ENCODE measurements at regions not wholly inside any gene's neighbourhood (a gene's known extent, or its start where the extent isn't known, plus 50 kb on each side); places are given as distances from the start of the nearest gene placed in this dataset.
"Not testable (repeated sequence)": the region's sequence is repeated elsewhere in the genome, so short reads cannot be mapped to it uniquely, and the experiment has no call there.

- TF ChIP-seq FOXA1 (IDR thresholded peaks at IDR 0.05); YY1 (IDR thresholded peaks at IDR 0.05); CTCF (IDR thresholded peaks at IDR 0.05; ENCODE audit: low read depth, low read length, missing input control); SP1 (IDR thresholded peaks at IDR 0.05); MAX (IDR thresholded peaks at IDR 0.05); RXRA (IDR thresholded peaks at IDR 0.05); ATF3 (IDR thresholded peaks at IDR 0.05); RAD21 (IDR thresholded peaks at IDR 0.05); JUND (IDR thresholded peaks at IDR 0.05): not testable (repeated sequence)
- TF ChIP-seq, protein P1, sequence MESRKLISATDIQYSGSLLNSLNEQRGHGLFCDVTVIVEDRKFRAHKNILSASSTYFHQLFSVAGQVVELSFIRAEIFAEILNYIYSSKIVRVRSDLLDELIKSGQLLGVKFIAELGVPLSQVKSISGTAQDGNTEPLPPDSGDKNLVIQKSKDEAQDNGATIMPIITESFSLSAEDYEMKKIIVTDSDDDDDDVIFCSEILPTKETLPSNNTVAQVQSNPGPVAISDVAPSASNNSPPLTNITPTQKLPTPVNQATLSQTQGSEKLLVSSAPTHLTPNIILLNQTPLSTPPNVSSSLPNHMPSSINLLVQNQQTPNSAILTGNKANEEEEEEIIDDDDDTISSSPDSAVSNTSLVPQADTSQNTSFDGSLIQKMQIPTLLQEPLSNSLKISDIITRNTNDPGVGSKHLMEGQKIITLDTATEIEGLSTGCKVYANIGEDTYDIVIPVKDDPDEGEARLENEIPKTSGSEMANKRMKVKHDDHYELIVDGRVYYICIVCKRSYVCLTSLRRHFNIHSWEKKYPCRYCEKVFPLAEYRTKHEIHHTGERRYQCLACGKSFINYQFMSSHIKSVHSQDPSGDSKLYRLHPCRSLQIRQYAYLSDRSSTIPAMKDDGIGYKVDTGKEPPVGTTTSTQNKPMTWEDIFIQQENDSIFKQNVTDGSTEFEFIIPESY (IDR thresholded peaks at IDR 0.05), result not testable (repeated sequence)
- TF ChIP-seq, protein P2, sequence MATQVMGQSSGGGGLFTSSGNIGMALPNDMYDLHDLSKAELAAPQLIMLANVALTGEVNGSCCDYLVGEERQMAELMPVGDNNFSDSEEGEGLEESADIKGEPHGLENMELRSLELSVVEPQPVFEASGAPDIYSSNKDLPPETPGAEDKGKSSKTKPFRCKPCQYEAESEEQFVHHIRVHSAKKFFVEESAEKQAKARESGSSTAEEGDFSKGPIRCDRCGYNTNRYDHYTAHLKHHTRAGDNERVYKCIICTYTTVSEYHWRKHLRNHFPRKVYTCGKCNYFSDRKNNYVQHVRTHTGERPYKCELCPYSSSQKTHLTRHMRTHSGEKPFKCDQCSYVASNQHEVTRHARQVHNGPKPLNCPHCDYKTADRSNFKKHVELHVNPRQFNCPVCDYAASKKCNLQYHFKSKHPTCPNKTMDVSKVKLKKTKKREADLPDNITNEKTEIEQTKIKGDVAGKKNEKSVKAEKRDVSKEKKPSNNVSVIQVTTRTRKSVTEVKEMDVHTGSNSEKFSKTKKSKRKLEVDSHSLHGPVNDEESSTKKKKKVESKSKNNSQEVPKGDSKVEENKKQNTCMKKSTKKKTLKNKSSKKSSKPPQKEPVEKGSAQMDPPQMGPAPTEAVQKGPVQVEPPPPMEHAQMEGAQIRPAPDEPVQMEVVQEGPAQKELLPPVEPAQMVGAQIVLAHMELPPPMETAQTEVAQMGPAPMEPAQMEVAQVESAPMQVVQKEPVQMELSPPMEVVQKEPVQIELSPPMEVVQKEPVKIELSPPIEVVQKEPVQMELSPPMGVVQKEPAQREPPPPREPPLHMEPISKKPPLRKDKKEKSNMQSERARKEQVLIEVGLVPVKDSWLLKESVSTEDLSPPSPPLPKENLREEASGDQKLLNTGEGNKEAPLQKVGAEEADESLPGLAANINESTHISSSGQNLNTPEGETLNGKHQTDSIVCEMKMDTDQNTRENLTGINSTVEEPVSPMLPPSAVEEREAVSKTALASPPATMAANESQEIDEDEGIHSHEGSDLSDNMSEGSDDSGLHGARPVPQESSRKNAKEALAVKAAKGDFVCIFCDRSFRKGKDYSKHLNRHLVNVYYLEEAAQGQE (IDR thresholded peaks at IDR 0.05), result not testable (repeated sequence)
These were observed 571.7 kb upstream of the TPTE start for GRCh38 chr21:9949510-9950289.
